Neural cell (in vitro differentiated cells): ENCODE measurements at regions not wholly inside any gene's neighbourhood (a gene's known extent, or its start where the extent isn't known, plus 50 kb on each side); places are given as distances from the start of the nearest gene placed in this dataset.

Source experiments
- H2AFZ ChIP-seq: fragments of 200-600, 300-800 bp; sonication (generic), shearing (Covaris generic); 2 replicates; pipeline ENCODE4 v1.6.0; 2014; ENCODE audit warnings: low read depth, mild to moderate bottlenecking, antibody characterized with exemption, low read length, moderate library complexity
- H3F3A ChIP-seq: fragments of 200-600 bp; shearing (Covaris generic); 2 replicates; pipeline ENCODE4 v1.6.1; 2016; ENCODE audit warnings: mild to moderate bottlenecking, moderate library complexity, mixed read lengths, antibody characterized with exemption, low read length; ENCODE audit not compliant: insufficient read depth, poor library complexity, severe bottlenecking
- H3K27ac ChIP-seq: fragments of 200-600, 300-800 bp; sonication (generic), shearing (Covaris generic); 2 replicates; pipeline ENCODE4 v1.5.1; 2014; ENCODE audit warnings: mild to moderate bottlenecking, low read length, moderate library complexity
- H3K27me3 ChIP-seq: fragments of 300-800, 200-600 bp; sonication (generic), shearing (Covaris generic); 2 replicates; pipeline ENCODE4 v1.6.0; 2014; ENCODE audit warnings: mild to moderate bottlenecking, low read depth, low read length, moderate library complexity; ENCODE audit not compliant: insufficient read depth
- H3K36me3 ChIP-seq: fragments of 300-800, 200-600 bp; sonication (generic), shearing (Covaris generic); 2 replicates; pipeline ENCODE4 v1.5.1; 2014; ENCODE audit warnings: mild to moderate bottlenecking, antibody characterized with exemption, low read length, moderate library complexity; ENCODE audit not compliant: insufficient read depth
- H3K4me2 ChIP-seq: fragments of 300-800, 200-600 bp; sonication (generic), shearing (Covaris generic); 2 replicates; pipeline ENCODE4 v1.6.0; 2014; ENCODE audit warnings: mild to moderate bottlenecking, low read length
- H3K4me3 ChIP-seq: fragments of 300-800, 200-600 bp; sonication (generic), shearing (Covaris generic); 2 replicates; pipeline ENCODE4 v1.5.1; 2014; ENCODE audit warnings: mild to moderate bottlenecking, low read length, moderate library complexity
- H3K79me2 ChIP-seq: fragments of 200-600 bp; shearing (Covaris generic); replicated peaks from 2 replicates; pipeline ENCODE4 v1.6.0; 2014; ENCODE audit warnings: mild to moderate bottlenecking, low read length, moderate library complexity; ENCODE audit not compliant: insufficient read depth
- H3K9ac ChIP-seq: fragments of 300-800, 200-600 bp; sonication (generic), shearing (Covaris generic); 2 replicates; pipeline ENCODE4 v1.6.1; 2016; ENCODE audit warnings: mild to moderate bottlenecking, low read length, mixed read lengths
- H3K9me2 ChIP-seq: fragments of 200-600 bp; shearing (Covaris generic); 2 replicates; pipeline ENCODE4 v1.6.1; 2016; ENCODE audit warnings: mild to moderate bottlenecking, low read length, mixed read lengths; ENCODE audit not compliant: insufficient read depth
- H3K9me3 ChIP-seq: fragments of 200-600, 300-800 bp; sonication (generic), shearing (Covaris generic); 2 replicates; pipeline ENCODE4 v1.6.1; 2016; ENCODE audit warnings: mild to moderate bottlenecking, mixed run types, low read length, moderate library complexity, mixed read lengths
- H4K20me1 ChIP-seq: fragments of 200-600 bp; shearing (Covaris generic); 2 replicates; pipeline ENCODE4 v1.6.1; 2016; ENCODE audit warnings: mild to moderate bottlenecking, mixed run types; ENCODE audit not compliant: insufficient read depth
- CTCF ChIP-seq: fragments of 450-650 bp; IDR thresholded peaks from 2 replicates; pipeline ENCODE4 v1.5.1; 2014; ENCODE audit warnings: antibody characterized with exemption, mild to moderate bottlenecking, moderate library complexity; ENCODE audit not compliant: poor library complexity, severe bottlenecking
- EP300 ChIP-seq: fragments of 450-650 bp; conservative IDR thresholded peaks from 2 replicates; pipeline ENCODE4 v1.6.1; 2014; ENCODE audit warnings: antibody characterized with exemption, mild to moderate bottlenecking, moderate library complexity; ENCODE audit not compliant: poor library complexity, severe bottlenecking
- EZH2 ChIP-seq: fragments of 200-600, 300-800 bp; shearing (Covaris generic), sonication (generic); IDR thresholded peaks from 2 replicates; pipeline ENCODE4 v1.6.1; 2014; ENCODE audit warnings: antibody characterized with exemption, low read length, borderline replicate concordance, mild to moderate bottlenecking; ENCODE audit not compliant: insufficient read depth, poor library complexity, severe bottlenecking
- MXI1 ChIP-seq: fragments of 450-650 bp; conservative IDR thresholded peaks from 2 replicates; pipeline ENCODE4 v1.6.1; 2014; ENCODE audit warnings: antibody characterized with exemption, mild to moderate bottlenecking; ENCODE audit not compliant: poor library complexity, severe bottlenecking
- POLR2AphosphoS5 ChIP-seq: IDR thresholded peaks from 2 replicates; pipeline ENCODE4 v1.6.1; 2012
- RAD21 ChIP-seq: fragments of 450-650 bp; conservative IDR thresholded peaks from 2 replicates; pipeline ENCODE4 v1.6.1; 2014; ENCODE audit warnings: antibody characterized with exemption, mild to moderate bottlenecking, moderate library complexity
- REST ChIP-seq: IDR thresholded peaks from 2 replicates; pipeline ENCODE4 v1.6.1; 2012; ENCODE audit warnings: borderline replicate concordance
- SMC3 ChIP-seq: fragments of 450-650 bp; conservative IDR thresholded peaks from 2 replicates; pipeline ENCODE4 v1.6.1; 2014; ENCODE audit warnings: antibody characterized with exemption, mild to moderate bottlenecking, moderate library complexity; ENCODE audit not compliant: poor library complexity
- TAF1 ChIP-seq: IDR thresholded peaks from 2 replicates; pipeline ENCODE4 v1.6.1; 2012; ENCODE audit warnings: low read depth

- H3K9me2 ChIP-seq: no peaks in the 10 kb centered on the region
- no peaks in the 10 kb centered on the region for H3F3A ChIP-seq
- no peak for TF ChIP-seq CTCF
- TF ChIP-seq EP300: no peak
- TF ChIP-seq SMC3: no peak
- no peak for TF ChIP-seq TAF1
- no peak for TF ChIP-seq MXI1
- no peak for TF ChIP-seq RAD21
- no peak for TF ChIP-seq REST
- no peak for TF ChIP-seq EZH2
- TF ChIP-seq POLR2AphosphoS5: no peak
- no peaks in the 10 kb centered on the region for H4K20me1 ChIP-seq
- no peaks in the 10 kb centered on the region for H3K79me2 ChIP-seq
- no peaks in the 10 kb centered on the region for H3K36me3 ChIP-seq
- no peak overlapping the region for H3K4me2 ChIP-seq
- H3K9ac ChIP-seq: no peak overlapping the region
- no peak overlapping the region for H3K27ac ChIP-seq
- H3K27me3 ChIP-seq: no peaks in the 10 kb centered on the region
- H2AFZ ChIP-seq: no peak overlapping the region
- H3K9me3 ChIP-seq: no peaks in the 10 kb centered on the region
- H3K4me3 ChIP-seq: no peak overlapping the region
Observed at GRCh38 chr3:72022027-72022426, 237.1 kb upstream of the PROK2 start.

GRCh38 chr3:72021531-72021930, 236.6 kb upstream of the PROK2 start:
- H3K27me3 ChIP-seq: no peaks in the 10 kb centered on the region
- no peaks in the 10 kb centered on the region for H3K9me2 ChIP-seq
- H4K20me1 ChIP-seq: no peaks in the 10 kb centered on the region
- no peak overlapping the region for H3K27ac ChIP-seq
- H3K79me2 ChIP-seq: no peaks in the 10 kb centered on the region
- no peak overlapping the region for H3K4me3 ChIP-seq
- no peaks in the 10 kb centered on the region for H3F3A ChIP-seq
- H3K4me2 ChIP-seq: no peak overlapping the region
- no peaks in the 10 kb centered on the region for H3K36me3 ChIP-seq
- H3K9me3 ChIP-seq: no peaks in the 10 kb centered on the region
- no peak overlapping the region for H2AFZ ChIP-seq
- TF ChIP-seq CTCF (no peak), EP300 (no peak), POLR2AphosphoS5 (no peak), RAD21 (no peak), TAF1 (no peak), MXI1 (no peak)
- no peak overlapping the region for H3K9ac ChIP-seq
